ENCODE measurements at regions not wholly inside any gene's neighbourhood (a gene's known extent, or its start where the extent isn't known, plus 50 kb on each side); places are given as distances from the start of the nearest gene placed in this dataset.

- TF ChIP-seq, protein P1, sequence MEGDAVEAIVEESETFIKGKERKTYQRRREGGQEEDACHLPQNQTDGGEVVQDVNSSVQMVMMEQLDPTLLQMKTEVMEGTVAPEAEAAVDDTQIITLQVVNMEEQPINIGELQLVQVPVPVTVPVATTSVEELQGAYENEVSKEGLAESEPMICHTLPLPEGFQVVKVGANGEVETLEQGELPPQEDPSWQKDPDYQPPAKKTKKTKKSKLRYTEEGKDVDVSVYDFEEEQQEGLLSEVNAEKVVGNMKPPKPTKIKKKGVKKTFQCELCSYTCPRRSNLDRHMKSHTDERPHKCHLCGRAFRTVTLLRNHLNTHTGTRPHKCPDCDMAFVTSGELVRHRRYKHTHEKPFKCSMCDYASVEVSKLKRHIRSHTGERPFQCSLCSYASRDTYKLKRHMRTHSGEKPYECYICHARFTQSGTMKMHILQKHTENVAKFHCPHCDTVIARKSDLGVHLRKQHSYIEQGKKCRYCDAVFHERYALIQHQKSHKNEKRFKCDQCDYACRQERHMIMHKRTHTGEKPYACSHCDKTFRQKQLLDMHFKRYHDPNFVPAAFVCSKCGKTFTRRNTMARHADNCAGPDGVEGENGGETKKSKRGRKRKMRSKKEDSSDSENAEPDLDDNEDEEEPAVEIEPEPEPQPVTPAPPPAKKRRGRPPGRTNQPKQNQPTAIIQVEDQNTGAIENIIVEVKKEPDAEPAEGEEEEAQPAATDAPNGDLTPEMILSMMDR (IDR thresholded peaks at IDR 0.05; ENCODE audit: poor library complexity), result no peak
- no peak for TF ChIP-seq EZH2 (IDR thresholded peaks at IDR 0.05; ENCODE audit: borderline replicate concordance)
Measured at GRCh38 chr2:128581849-128582244, 263.2 kb upstream of the HS6ST1 start.
